ENCODE measurements at regions not wholly inside any gene's neighbourhood (a gene's known extent, or its start where the extent isn't known, plus 50 kb on each side); places are given as distances from the start of the nearest gene placed in this dataset.

GRCh38 chr3:28877912-28878311 lies 403.0 kb upstream of the RBMS3 start (continued):
- no peak for TF ChIP-seq ZNF462 (CRISPR knock-in tag; IDR thresholded peaks at IDR 0.05)
- no peak for TF ChIP-seq NANOG (IDR thresholded peaks at IDR 0.05; ENCODE audit: borderline replicate concordance)
- TF ChIP-seq ZNF331 (CRISPR knock-in tag; IDR thresholded peaks at IDR 0.05; ENCODE audit: low read depth): no peak
- no peak for TF ChIP-seq JUNB (IDR thresholded peaks at IDR 0.05; ENCODE audit: unreplicated experiment)
- TF ChIP-seq CTCF (conservative IDR thresholded peaks at IDR 0.05; ENCODE audit: low read depth in 2 of 2): no peak
- no peak for TF ChIP-seq CREB1 (CRISPR knock-in tag; IDR thresholded peaks at IDR 0.05; ENCODE audit: low read depth)

GRCh38 chr3:28890373-28890772 lies 390.5 kb upstream of the RBMS3 start:
- H3K36me3 Mint-ChIP-seq (ENCODE audit: low read depth): no peaks in the 10 kb centered on the region
- H4K20me1 ChIP-seq (replicated peaks; ENCODE audit: insufficient read depth): no peaks in the 10 kb centered on the region
- no peak overlapping the region for H3K4me3 ChIP-seq
- H3F3A ChIP-seq (replicated peaks; ENCODE audit: low read depth): no peaks in the 10 kb centered on the region
- DNase-seq (ENCODE audit: low spot score) (no peak), ATAC-seq (no peak)
- no peaks in the 10 kb centered on the region for H3K4me1 ChIP-seq (ENCODE audit: insufficient read depth)
- H3K4me1 Mint-ChIP-seq: no peaks in the 10 kb centered on the region
- no peaks in the 10 kb centered on the region for H3K9me2 ChIP-seq (ENCODE audit: insufficient read depth)
- H3K27ac Mint-ChIP-seq: no peak overlapping the region
- H3K4me3 Mint-ChIP-seq: no peak overlapping the region
- H3K79me2 ChIP-seq (replicated peaks; ENCODE audit: insufficient read depth): no peaks in the 10 kb centered on the region
- H3K27me3 Mint-ChIP-seq (ENCODE audit: insufficient read depth, low read depth, poor library complexity): no peaks in the 10 kb centered on the region
- H3K36me3 ChIP-seq (ENCODE audit: insufficient read depth): no peaks in the 10 kb centered on the region
- no peaks in the 10 kb centered on the region; the same call in 2 of the 3 replicates for H3K9me3 Mint-ChIP-seq
- H3K4me2 ChIP-seq: no peak overlapping the region
- no peak overlapping the region for H3K27ac ChIP-seq (ENCODE audit: low read depth)
- H3K27me3 ChIP-seq (ENCODE audit: insufficient read depth): no peaks in the 10 kb centered on the region
- TF ChIP-seq NANOG (IDR thresholded peaks at IDR 0.05; ENCODE audit: borderline replicate concordance) (no peak), STAT1 (IDR thresholded peaks at IDR 0.05; ENCODE audit: unreplicated experiment) (no peak), CREB1 (CRISPR knock-in tag; IDR thresholded peaks at IDR 0.05; ENCODE audit: low read depth) (no peak)
- no peak overlapping the region for H2AFZ ChIP-seq
